SK-N-SH (cell line): ENCODE measurements at regions not wholly inside any gene's neighbourhood (a gene's known extent, or its start where the extent isn't known, plus 50 kb on each side); places are given as distances from the start of the nearest gene placed in this dataset.

Experiments used
- CTCF ChIA-PET: fragments of 300-600, 350-600 bp; formaldehyde crosslinking; extraction: SDS; loops from one replicate; lab custom pipeline; 2021; lab: Yijun Ruan, JAX
- POLR2A ChIA-PET: fragments of 350-600 bp; sonication (Branson Sonifier 250); formaldehyde crosslinking; extraction: SDS; loops from one replicate; lab custom pipeline; 2020; ENCODE audit warnings: antibody characterized with exemption, inconsistent platforms; lab: Yijun Ruan, JAX
- DNase-seq: peaks from one replicate; pipeline ENCODE4 v3.0.0; 2012
- H2AFZ ChIP-seq: fragments of 200-600 bp; sonication (generic); 2 replicates; pipeline ENCODE4 v1.8.1; 2016; ENCODE audit warnings: antibody characterized with exemption, mild to moderate bottlenecking, low read depth
- H3F3A ChIP-seq: fragments of 200-600 bp; sonication (generic); replicated peaks from 2 replicates; pipeline ENCODE3; 2016; ENCODE audit warnings: antibody characterized with exemption, mild to moderate bottlenecking; ENCODE audit not compliant: insufficient read depth
- H3K27ac ChIP-seq, 2 experiments: fragments of 200-500 bp in 1 of 2; fragments of 200-600 bp in 1 of 2; sonication (Bioruptor generic) in 1 of 2; sonication (generic), shearing (Covaris generic) in 1 of 2; 2 replicates each; pipeline versions ENCODE4 v1.5.1 to v1.6.1; 2014 to 2016; ENCODE audit warnings: low read depth in 2 of 2, inconsistent platforms in 1 of 2, low read length in 1 of 2, mild to moderate bottlenecking in 1 of 2, mixed read lengths in 1 of 2
- H3K27me3 ChIP-seq: fragments of 200-600 bp; sonication (generic), shearing (Covaris generic); 2 replicates; pipeline ENCODE4 v1.6.1; 2016; ENCODE audit warnings: mixed run types; ENCODE audit not compliant: insufficient read depth
- H3K36me3 ChIP-seq, 2 experiments: fragments of 200-500 bp in 1 of 2; fragments of 200-600 bp in 1 of 2; sonication (Bioruptor generic) in 1 of 2; sonication (generic) in 1 of 2; replicated peaks in 1 of 2; 2 replicates each; pipeline versions ENCODE3 to v1.5.1; 2014 to 2016; ENCODE audit warnings: low read length in 1 of 2, mild to moderate bottlenecking in 1 of 2; ENCODE audit not compliant: insufficient read depth in 2 of 2, control insufficient read depth in 1 of 2
- H3K4me1 ChIP-seq, 2 experiments: fragments of 200-500 bp in 1 of 2; fragments of 200-600 bp in 1 of 2; sonication (Bioruptor generic) in 1 of 2; sonication (generic), shearing (Covaris generic) in 1 of 2; 2 replicates each; pipeline versions ENCODE4 v1.5.1 to v1.6.1; 2014 to 2016; ENCODE audit warnings: low read depth in 1 of 2, low read length in 1 of 2, mixed run types in 1 of 2; ENCODE audit not compliant: insufficient read depth in 2 of 2, control insufficient read depth in 1 of 2
- H3K4me2 ChIP-seq: fragments of 200-600 bp; sonication (generic), shearing (Covaris generic); 2 replicates; pipeline ENCODE4 v1.6.1; 2017; ENCODE audit warnings: mixed run types
- H3K4me3 ChIP-seq, 2 experiments: fragments of 200-500 bp in 1 of 2; fragments of 200-600 bp in 1 of 2; sonication (Bioruptor generic) in 1 of 2; sonication (generic), shearing (Covaris generic) in 1 of 2; 2 replicates each; pipeline versions ENCODE4 v1.5.1 to v1.8.1; 2014 to 2016; ENCODE audit warnings: low read depth in 2 of 2, inconsistent platforms in 1 of 2, low read length in 1 of 2, mild to moderate bottlenecking in 1 of 2, mixed read lengths in 1 of 2, moderate library complexity in 1 of 2
- H3K79me2 ChIP-seq: fragments of 200-600 bp; sonication (generic); 2 replicates; pipeline ENCODE4 v1.8.1; 2017; ENCODE audit warnings: mild to moderate bottlenecking; ENCODE audit not compliant: insufficient read depth
- H3K9ac ChIP-seq: fragments of 200-600 bp; sonication (generic); 2 replicates; pipeline ENCODE4 v1.6.1; 2017; ENCODE audit warnings: mixed run types
- H3K9me2 ChIP-seq: fragments of 200-600 bp; sonication (generic); 2 replicates; pipeline ENCODE4 v1.6.1; 2017; ENCODE audit warnings: mixed run types
- H3K9me3 ChIP-seq: fragments of 200-600 bp; sonication (generic); 2 replicates; pipeline ENCODE4 v1.6.1; 2017; ENCODE audit warnings: mixed run types, mild to moderate bottlenecking, moderate library complexity
- H4K20me1 ChIP-seq: fragments of 200-600 bp; sonication (generic); 2 replicates; pipeline ENCODE4 v1.6.1; 2017; ENCODE audit warnings: mild to moderate bottlenecking, mixed run types; ENCODE audit not compliant: insufficient read depth
- EP300 ChIP-seq, 2 experiments: IDR thresholded peaks; 2 replicates each; pipeline versions ENCODE4 v1.4.0 to v1.6.1; 2012; ENCODE audit warnings: borderline replicate concordance in 1 of 2, low read depth in 1 of 2, low read length in 1 of 2
- FOSL2 ChIP-seq: IDR thresholded peaks from 2 replicates; pipeline ENCODE4 v1.4.0; 2012; ENCODE audit warnings: low read depth, mild to moderate bottlenecking, moderate library complexity, borderline replicate concordance
- GABPA ChIP-seq: IDR thresholded peaks from 2 replicates; pipeline ENCODE4 v1.4.0; 2012; ENCODE audit warnings: low read depth, mild to moderate bottlenecking
- GATA2 ChIP-seq: sonication (generic); formaldehyde crosslinking; IDR thresholded peaks from 2 replicates; pipeline ENCODE4 v1.5.0; 2020; ENCODE audit warnings: mild to moderate bottlenecking, missing genetic modification reagents
- MEF2A ChIP-seq: IDR thresholded peaks from 2 replicates; pipeline ENCODE4 v1.4.0; 2012; ENCODE audit warnings: low read depth, borderline replicate concordance
- MXI1 ChIP-seq: IDR thresholded peaks from 2 replicates; pipeline ENCODE4 v1.6.1; 2012; ENCODE audit warnings: mild to moderate bottlenecking, low read depth, low read length, improper control_type of control experiment
- NFIC ChIP-seq: IDR thresholded peaks from 2 replicates; pipeline ENCODE4 v1.4.0; 2012; ENCODE audit warnings: borderline replicate concordance
- NRF1 ChIP-seq: IDR thresholded peaks from 2 replicates; pipeline ENCODE4 v1.6.1; 2012; ENCODE audit warnings: low read depth, mild to moderate bottlenecking, low read length
- RCOR1 ChIP-seq: fragments of 150-350 bp; IDR thresholded peaks from 2 replicates; pipeline ENCODE4 v1.6.1; 2017; ENCODE audit warnings: antibody characterized with exemption, low read length
- SIN3A ChIP-seq: IDR thresholded peaks from 2 replicates; pipeline ENCODE4 v1.6.1; 2012; ENCODE audit warnings: low read depth, mild to moderate bottlenecking, low read length, moderate library complexity, borderline replicate concordance
- SMC3 ChIP-seq: IDR thresholded peaks from 2 replicates; pipeline ENCODE4 v1.6.1; 2012; ENCODE audit warnings: low read depth, low read length, improper control_type of control experiment
- TCF12 ChIP-seq: IDR thresholded peaks from 2 replicates; pipeline ENCODE4 v1.4.0; 2012
- YY1 ChIP-seq: IDR thresholded peaks from 2 replicates; pipeline ENCODE4 v1.4.0; 2012; ENCODE audit warnings: low read depth, mild to moderate bottlenecking
- WGBS: methylation state at CpG from one replicate; pipeline ENCODE4 v1.1.6; 2017; ENCODE audit warnings: low lambda C conversion rate; 5-methylcytosine and 5-hydroxymethylcytosine counted together
- TF ChIP-seq, protein P1 (sequence below): IDR thresholded peaks from 2 replicates; pipeline ENCODE4 v1.6.1; 2012; ENCODE audit warnings: mild to moderate bottlenecking, low read depth, low read length, moderate library complexity
- TF ChIP-seq, protein P2 (sequence below): IDR thresholded peaks from 2 replicates; pipeline ENCODE4; 2012

DNA sequence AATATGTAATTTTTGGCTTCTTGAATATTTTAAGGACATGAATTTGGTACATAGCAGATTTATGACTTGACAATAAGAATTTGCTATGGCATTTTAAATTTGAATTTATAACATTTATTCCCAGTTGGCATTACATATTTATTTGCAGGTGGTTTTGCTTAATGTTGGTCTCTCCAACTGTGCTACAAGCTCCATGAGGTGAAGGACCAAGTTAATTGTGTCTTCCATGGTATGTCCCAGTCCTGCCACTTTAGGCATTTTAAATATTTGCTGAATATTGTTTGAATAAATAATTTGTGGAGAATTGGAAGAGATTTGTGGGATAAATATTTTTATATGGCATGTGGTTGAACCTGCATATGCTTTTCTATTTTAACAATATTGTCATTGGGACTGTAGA lies 253.4 kb upstream of the RIOK2 start:
- DNase-seq: no peak
- CTCF ChIA-PET: no interaction called here
- Histone ChIP-seq H2AFZ (no peak overlapping the region), H3K9me2 (no peaks in the 10 kb centered on the region), H3K9ac (no peak overlapping the region), H3K36me3 (no peaks in the 10 kb centered on the region), H4K20me1 (no peaks in the 10 kb centered on the region), H3K27me3 (no peaks in the 10 kb centered on the region), H3K79me2 (no peaks in the 10 kb centered on the region), H3K4me1 (no peaks in the 10 kb centered on the region), H3K9me3 (no peaks in the 10 kb centered on the region), H3K27ac (no peak overlapping the region), H3K4me3 (no peak overlapping the region), H3F3A (no peaks in the 10 kb centered on the region), H3K4me2 (no peak overlapping the region)
- POLR2A ChIA-PET: no interaction called here
- no peak for TF ChIP-seq NFIC
- TF ChIP-seq GATA2 (CRISPR knock-in tag): no peak
- no peak for TF ChIP-seq FOSL2
- TF ChIP-seq, protein P1, sequence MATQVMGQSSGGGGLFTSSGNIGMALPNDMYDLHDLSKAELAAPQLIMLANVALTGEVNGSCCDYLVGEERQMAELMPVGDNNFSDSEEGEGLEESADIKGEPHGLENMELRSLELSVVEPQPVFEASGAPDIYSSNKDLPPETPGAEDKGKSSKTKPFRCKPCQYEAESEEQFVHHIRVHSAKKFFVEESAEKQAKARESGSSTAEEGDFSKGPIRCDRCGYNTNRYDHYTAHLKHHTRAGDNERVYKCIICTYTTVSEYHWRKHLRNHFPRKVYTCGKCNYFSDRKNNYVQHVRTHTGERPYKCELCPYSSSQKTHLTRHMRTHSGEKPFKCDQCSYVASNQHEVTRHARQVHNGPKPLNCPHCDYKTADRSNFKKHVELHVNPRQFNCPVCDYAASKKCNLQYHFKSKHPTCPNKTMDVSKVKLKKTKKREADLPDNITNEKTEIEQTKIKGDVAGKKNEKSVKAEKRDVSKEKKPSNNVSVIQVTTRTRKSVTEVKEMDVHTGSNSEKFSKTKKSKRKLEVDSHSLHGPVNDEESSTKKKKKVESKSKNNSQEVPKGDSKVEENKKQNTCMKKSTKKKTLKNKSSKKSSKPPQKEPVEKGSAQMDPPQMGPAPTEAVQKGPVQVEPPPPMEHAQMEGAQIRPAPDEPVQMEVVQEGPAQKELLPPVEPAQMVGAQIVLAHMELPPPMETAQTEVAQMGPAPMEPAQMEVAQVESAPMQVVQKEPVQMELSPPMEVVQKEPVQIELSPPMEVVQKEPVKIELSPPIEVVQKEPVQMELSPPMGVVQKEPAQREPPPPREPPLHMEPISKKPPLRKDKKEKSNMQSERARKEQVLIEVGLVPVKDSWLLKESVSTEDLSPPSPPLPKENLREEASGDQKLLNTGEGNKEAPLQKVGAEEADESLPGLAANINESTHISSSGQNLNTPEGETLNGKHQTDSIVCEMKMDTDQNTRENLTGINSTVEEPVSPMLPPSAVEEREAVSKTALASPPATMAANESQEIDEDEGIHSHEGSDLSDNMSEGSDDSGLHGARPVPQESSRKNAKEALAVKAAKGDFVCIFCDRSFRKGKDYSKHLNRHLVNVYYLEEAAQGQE: no peak
- no peak for TF ChIP-seq NRF1
- TF ChIP-seq SMC3: no peak
- no peak for TF ChIP-seq GABPA
- no peak for TF ChIP-seq EP300 (IDR thresholded peaks at IDR 0.05; ENCODE audit: borderline replicate concordance in 1 of 2, low read depth in 1 of 2, low read length in 1 of 2)
- no peak for TF ChIP-seq YY1
- no peak for TF ChIP-seq SIN3A
- no peak for TF ChIP-seq RCOR1
- TF ChIP-seq MXI1: no peak

DNA sequence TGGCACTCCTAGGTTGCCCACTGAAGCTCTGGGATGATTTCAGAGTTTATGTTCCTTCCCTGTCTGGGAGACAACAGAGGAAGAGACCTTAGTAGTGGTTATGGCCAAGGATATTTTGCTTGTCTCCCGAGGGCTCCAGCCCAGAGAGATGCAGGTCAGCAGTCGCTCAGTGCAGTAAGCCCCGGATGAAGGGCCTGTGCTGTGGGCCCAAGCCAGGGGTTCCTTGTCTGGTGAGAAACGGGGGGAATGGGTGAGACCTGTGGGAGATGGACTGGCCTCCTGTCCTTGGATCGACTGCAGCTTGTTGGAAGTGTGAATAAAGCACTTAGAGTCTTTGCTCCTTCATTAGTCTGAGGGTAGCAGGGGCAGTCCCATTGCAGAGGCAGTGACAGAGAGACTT lies 260.7 kb upstream of the RIOK2 start:
- TF ChIP-seq, protein P1: no peak
- TF ChIP-seq YY1: no peak
- TF ChIP-seq, protein P2, sequence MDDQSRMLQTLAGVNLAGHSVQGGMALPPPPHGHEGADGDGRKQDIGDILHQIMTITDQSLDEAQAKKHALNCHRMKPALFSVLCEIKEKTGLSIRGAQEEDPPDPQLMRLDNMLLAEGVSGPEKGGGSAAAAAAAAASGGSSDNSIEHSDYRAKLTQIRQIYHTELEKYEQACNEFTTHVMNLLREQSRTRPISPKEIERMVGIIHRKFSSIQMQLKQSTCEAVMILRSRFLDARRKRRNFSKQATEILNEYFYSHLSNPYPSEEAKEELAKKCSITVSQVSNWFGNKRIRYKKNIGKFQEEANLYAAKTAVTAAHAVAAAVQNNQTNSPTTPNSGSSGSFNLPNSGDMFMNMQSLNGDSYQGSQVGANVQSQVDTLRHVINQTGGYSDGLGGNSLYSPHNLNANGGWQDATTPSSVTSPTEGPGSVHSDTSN: no peak
- no peak for TF ChIP-seq MEF2A
- TF ChIP-seq TCF12: no peak
- TF ChIP-seq, all 33 proteins: peak for 0
- H3K4me1 ChIP-seq: no peaks in the 10 kb centered on the region
- no peak overlapping the region for H3K4me3 ChIP-seq
- WGBS: 0% methylated on average over 1 of the region's 5 CpGs
- ChIA-PET POLR2A (no interaction called here), CTCF (no interaction called here)
- no peak overlapping the region for H3K27ac ChIP-seq
- no peaks in the 10 kb centered on the region for H3K36me3 ChIP-seq
- H3K9me2 ChIP-seq: no peaks in the 10 kb centered on the region
- no peaks in the 10 kb centered on the region for H3K27me3 ChIP-seq
- no peak overlapping the region for H3K4me2 ChIP-seq
- no peak overlapping the region for H2AFZ ChIP-seq
- H3K9me3 ChIP-seq: no peaks in the 10 kb centered on the region
- DNase-seq: no peak
- no peaks in the 10 kb centered on the region for H3F3A ChIP-seq
- H3K79me2 ChIP-seq: no peaks in the 10 kb centered on the region
- no peak overlapping the region for H3K9ac ChIP-seq
- H4K20me1 ChIP-seq: no peaks in the 10 kb centered on the region
